Caco-2 (cell line): ENCODE measurements at regions not wholly inside any gene's neighbourhood (a gene's known extent, or its start where the extent isn't known, plus 50 kb on each side); places are given as distances from the start of the nearest gene placed in this dataset.

Source experiments
- BruUV-seq: library from RNA; stranded (reverse); fragments of 400-500 nt; replicated peaks from 2 replicates; lab custom pipeline; 2021; lab: Mats Ljungman, UMichigan
- CTCF ChIA-PET: fragments of 300-600 bp; sonication (Branson Sonifier 250); formaldehyde crosslinking; loops from one replicate; lab custom pipeline; 2022; ENCODE audit warnings: antibody characterized with exemption; lab: Charles Lee
- POLR2A ChIA-PET: fragments of 300-600 bp; sonication (Branson Sonifier 250); formaldehyde crosslinking; loops from one replicate; lab custom pipeline; 2022; ENCODE audit warnings: antibody characterized with exemption; lab: Charles Lee
- DNase-seq, 2 experiments: peaks; one replicate each; pipeline versions ENCODE4 v3.0.0 to v3.0.0-alpha.2; 2020 to 2022
- H3K27me3 ChIP-seq: replicated peaks from 2 replicates; pipeline ENCODE4 v1.6.0; 2011; ENCODE audit warnings: low read length; ENCODE audit not compliant: control insufficient read depth, insufficient read depth
- H3K36me3 ChIP-seq: 2 replicates; pipeline ENCODE4 v1.5.1; 2011; ENCODE audit warnings: low read length; ENCODE audit not compliant: control insufficient read depth, insufficient read depth
- H3K4me1 ChIP-seq: fragments of 250-450 bp; sonication (Bioruptor Pico); 2 replicates; pipeline ENCODE4 v1.5.1; 2020; ENCODE audit warnings: mild to moderate bottlenecking
- H3K4me3 ChIP-seq: 2 replicates; pipeline ENCODE4 v1.5.1; 2011; ENCODE audit warnings: low read depth, mild to moderate bottlenecking, control low read depth, low read length
- H3K9me3 ChIP-seq: fragments of 250-450 bp; sonication (Bioruptor Pico); 2 replicates; pipeline ENCODE4 v1.5.1; 2020; ENCODE audit warnings: mild to moderate bottlenecking, moderate library complexity
- H3K27ac Mint-ChIP-seq: one replicate; pipeline ENCODE4 v1.8.0; 2022; ENCODE audit warnings: mixed read lengths; ENCODE audit not compliant: unreplicated experiment
- H3K27me3 Mint-ChIP-seq: one replicate; pipeline ENCODE4 v1.8.0; 2022; ENCODE audit warnings: mixed read lengths; ENCODE audit not compliant: insufficient read depth, unreplicated experiment
- H3K36me3 Mint-ChIP-seq: one replicate; pipeline ENCODE4 v1.8.0; 2022; ENCODE audit warnings: mild to moderate bottlenecking, mixed read lengths; ENCODE audit not compliant: insufficient read depth, unreplicated experiment
- H3K4me1 Mint-ChIP-seq: one replicate; pipeline ENCODE4 v1.8.0; 2022; ENCODE audit warnings: low read depth, mixed read lengths; ENCODE audit not compliant: unreplicated experiment
- H3K4me3 Mint-ChIP-seq: one replicate; pipeline ENCODE4 v1.8.0; 2022; ENCODE audit warnings: mild to moderate bottlenecking, moderate library complexity, mixed read lengths; ENCODE audit not compliant: unreplicated experiment
- H3K9me3 Mint-ChIP-seq: one replicate; pipeline ENCODE4 v1.8.0; 2022; ENCODE audit warnings: mixed read lengths; ENCODE audit not compliant: unreplicated experiment
- CTCF ChIP-seq, 2 experiments: fragments of 200-600 bp in 1 of 2; IDR thresholded peaks; 1 replicate in 1 of 2; 2 replicates in 1 of 2; pipeline versions ENCODE4 v1.5.1 to v1.8.0; 2011 to 2022; ENCODE audit warnings: antibody characterized with exemption in 1 of 2, control low read depth in 1 of 2, inconsistent platforms in 1 of 2, low read depth in 1 of 2, low read length in 1 of 2, mild to moderate bottlenecking in 1 of 2, moderate library complexity in 1 of 2; ENCODE audit not compliant: insufficient read depth in 1 of 2, severe bottlenecking in 1 of 2, unreplicated experiment in 1 of 2
- intact Hi-C: fragments of 100-400 bp; cut with micrococcal nuclease; formaldehyde crosslinking; loops from one replicate; pipeline ENCODE4 v1.10.0; 2022; ENCODE audit not compliant: unreplicated experiment

- H3K27ac Mint-ChIP-seq: no peak overlapping the region
- no peak for DNase-seq
- CTCF ChIA-PET: no interaction called here
These were observed 337.9 kb upstream of the JAG1 start for GRCh38 chr20:11011653-11012052.

GRCh38 chr20:11012975-11013374 lies 339.2 kb upstream of the JAG1 start:
- no peak for TF ChIP-seq CTCF (IDR thresholded peaks at IDR 0.05; ENCODE audit: insufficient read depth in 1 of 2, low read depth in 1 of 2, low read length in 1 of 2, severe bottlenecking in 1 of 2, unreplicated experiment in 1 of 2)
- Histone ChIP-seq H3K9me3 (no peaks in the 10 kb centered on the region), H3K36me3 (no peaks in the 10 kb centered on the region), H3K27me3 (no peaks in the 10 kb centered on the region), H3K4me3 (no peak overlapping the region), H3K4me1 (no peaks in the 10 kb centered on the region)
- no TSS peak for BruUV-seq
- Mint-ChIP-seq H3K4me1 (no peaks in the 10 kb centered on the region), H3K27ac (no peak overlapping the region), H3K27me3 (no peaks in the 10 kb centered on the region), H3K4me3 (no peak overlapping the region), H3K36me3 (no peaks in the 10 kb centered on the region), H3K9me3 (no peaks in the 10 kb centered on the region)
- ChIA-PET CTCF (no interaction called here), POLR2A (no interaction called here)
- DNase-seq: no peak
- intact Hi-C loops: no loop called here

More at GRCh38 chr20:11011653-11012052, 337.9 kb upstream of the JAG1 start:
- TF ChIP-seq CTCF (IDR thresholded peaks at IDR 0.05; ENCODE audit: insufficient read depth in 1 of 2, low read depth in 1 of 2, low read length in 1 of 2, severe bottlenecking in 1 of 2, unreplicated experiment in 1 of 2): no peak
- H3K4me1 ChIP-seq: no peaks in the 10 kb centered on the region
- no peak overlapping the region for H3K4me3 ChIP-seq
- no peaks in the 10 kb centered on the region for H3K36me3 ChIP-seq
- no TSS peak for BruUV-seq
- H3K27me3 ChIP-seq: no peaks in the 10 kb centered on the region
- Mint-ChIP-seq H3K4me3 (no peak overlapping the region), H3K27me3 (no peaks in the 10 kb centered on the region), H3K9me3 (peaks cover 2% of the 10 kb centered on the region), H3K36me3 (no peaks in the 10 kb centered on the region), H3K4me1 (no peaks in the 10 kb centered on the region)
- intact Hi-C loops: no loop called here
- H3K9me3 ChIP-seq: no peaks in the 10 kb centered on the region
- POLR2A ChIA-PET: no interaction called here

- no peaks in the 10 kb centered on the region for H3K36me3 ChIP-seq
- Mint-ChIP-seq H3K27ac (no peak overlapping the region), H3K27me3 (no peaks in the 10 kb centered on the region), H3K4me3 (no peak overlapping the region), H3K4me1 (peaks cover 3% of the 10 kb centered on the region), H3K9me3 (peaks cover 4% of the 10 kb centered on the region), H3K36me3 (no peaks in the 10 kb centered on the region)
- POLR2A ChIA-PET: no interaction called here
- TF ChIP-seq CTCF (IDR thresholded peaks at IDR 0.05; ENCODE audit: insufficient read depth in 1 of 2, low read depth in 1 of 2, low read length in 1 of 2, severe bottlenecking in 1 of 2, unreplicated experiment in 1 of 2): no peak
- H3K27me3 ChIP-seq: no peaks in the 10 kb centered on the region
- no TSS peak for BruUV-seq
- CTCF ChIA-PET: no interaction called here
- DNase-seq: no peak
- H3K4me1 ChIP-seq: no peaks in the 10 kb centered on the region
- no peaks in the 10 kb centered on the region for H3K9me3 ChIP-seq
- no peak overlapping the region for H3K4me3 ChIP-seq
- intact Hi-C loops: no loop called here
These were observed 340.0 kb upstream of the JAG1 start for GRCh38 chr20:11013801-11014200.
